Glutamatergic neuron (in vitro differentiated cells): ENCODE measurements at regions not wholly inside any gene's neighbourhood (a gene's known extent, or its start where the extent isn't known, plus 50 kb on each side); places are given as distances from the start of the nearest gene placed in this dataset.

Experiments
- DNase-seq: peaks from one replicate; pipeline ENCODE4 v3.0.0; 2022
- H3K27ac Mint-ChIP-seq: one replicate; pipeline ENCODE4 v1.8.0; 2020; ENCODE audit warnings: mild to moderate bottlenecking, mixed read lengths, inconsistent platforms; ENCODE audit not compliant: unreplicated experiment
- H3K27me3 Mint-ChIP-seq: one replicate; pipeline ENCODE4 v1.8.0; 2020; ENCODE audit warnings: mild to moderate bottlenecking, moderate library complexity, mixed read lengths, inconsistent platforms; ENCODE audit not compliant: unreplicated experiment
- H3K36me3 Mint-ChIP-seq: one replicate; pipeline ENCODE4 v1.8.0; 2020; ENCODE audit warnings: mild to moderate bottlenecking, mixed read lengths, inconsistent platforms; ENCODE audit not compliant: unreplicated experiment
- H3K4me1 Mint-ChIP-seq: one replicate; pipeline ENCODE4 v1.8.0; 2020; ENCODE audit warnings: mild to moderate bottlenecking, low read depth, mixed read lengths, inconsistent platforms; ENCODE audit not compliant: unreplicated experiment
- H3K4me3 Mint-ChIP-seq: one replicate; pipeline ENCODE4 v1.8.0; 2020; ENCODE audit warnings: mild to moderate bottlenecking, mixed read lengths, inconsistent platforms; ENCODE audit not compliant: unreplicated experiment
- H3K9me3 Mint-ChIP-seq: one replicate; pipeline ENCODE4 v1.8.0; 2020; ENCODE audit warnings: mild to moderate bottlenecking, moderate library complexity, mixed read lengths, inconsistent platforms; ENCODE audit not compliant: unreplicated experiment
- TF ChIP-seq, protein P1 (sequence below): fragments of 200-600 bp; sonication (generic); IDR thresholded peaks from one replicate; pipeline ENCODE4 v1.5.0; 2021; ENCODE audit not compliant: partially characterized antibody, unreplicated experiment

DNA sequence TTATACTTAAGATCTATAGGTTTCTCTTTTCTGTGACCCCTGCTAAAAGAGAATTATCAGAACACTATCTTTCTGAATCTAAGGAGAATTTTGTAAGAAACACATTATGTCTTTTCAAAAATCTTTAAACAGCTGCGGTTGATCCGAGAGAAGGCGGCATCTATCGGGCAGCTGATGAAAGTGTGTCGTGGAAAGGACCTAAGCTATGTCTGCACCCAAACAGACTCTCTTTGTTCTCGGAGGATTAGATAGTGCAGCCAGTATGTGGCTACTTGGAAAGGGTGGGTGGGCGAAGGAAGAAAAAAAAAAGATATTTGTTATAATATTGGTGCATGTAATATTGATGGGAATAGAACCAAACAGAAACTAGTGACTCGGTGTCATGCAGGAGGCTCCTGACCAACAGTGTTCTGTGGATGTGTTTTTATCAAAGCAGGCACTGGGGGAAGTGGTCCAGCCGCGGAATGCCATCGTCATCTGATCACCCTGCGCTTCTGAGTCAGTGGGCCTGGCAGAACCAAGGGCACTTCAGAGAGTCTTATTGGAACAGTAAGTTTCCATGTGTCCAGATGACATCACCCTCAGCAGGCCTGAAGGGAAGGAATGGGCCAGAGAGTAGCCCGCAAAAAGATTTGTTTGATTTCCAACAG lies 509.7 kb upstream of the AKR1E2 start:
- H3K36me3 Mint-ChIP-seq, result no peaks in the 10 kb centered on the region
- no peak overlapping the region for H3K4me3 Mint-ChIP-seq
- H3K27ac Mint-ChIP-seq, result no peak overlapping the region
- no peak for DNase-seq
- H3K9me3 Mint-ChIP-seq, result no peaks in the 10 kb centered on the region
- H3K4me1 Mint-ChIP-seq, result no peaks in the 10 kb centered on the region
- TF ChIP-seq, protein P1, sequence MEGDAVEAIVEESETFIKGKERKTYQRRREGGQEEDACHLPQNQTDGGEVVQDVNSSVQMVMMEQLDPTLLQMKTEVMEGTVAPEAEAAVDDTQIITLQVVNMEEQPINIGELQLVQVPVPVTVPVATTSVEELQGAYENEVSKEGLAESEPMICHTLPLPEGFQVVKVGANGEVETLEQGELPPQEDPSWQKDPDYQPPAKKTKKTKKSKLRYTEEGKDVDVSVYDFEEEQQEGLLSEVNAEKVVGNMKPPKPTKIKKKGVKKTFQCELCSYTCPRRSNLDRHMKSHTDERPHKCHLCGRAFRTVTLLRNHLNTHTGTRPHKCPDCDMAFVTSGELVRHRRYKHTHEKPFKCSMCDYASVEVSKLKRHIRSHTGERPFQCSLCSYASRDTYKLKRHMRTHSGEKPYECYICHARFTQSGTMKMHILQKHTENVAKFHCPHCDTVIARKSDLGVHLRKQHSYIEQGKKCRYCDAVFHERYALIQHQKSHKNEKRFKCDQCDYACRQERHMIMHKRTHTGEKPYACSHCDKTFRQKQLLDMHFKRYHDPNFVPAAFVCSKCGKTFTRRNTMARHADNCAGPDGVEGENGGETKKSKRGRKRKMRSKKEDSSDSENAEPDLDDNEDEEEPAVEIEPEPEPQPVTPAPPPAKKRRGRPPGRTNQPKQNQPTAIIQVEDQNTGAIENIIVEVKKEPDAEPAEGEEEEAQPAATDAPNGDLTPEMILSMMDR, result no peak
- H3K27me3 Mint-ChIP-seq, result no peaks in the 10 kb centered on the region

DNA sequence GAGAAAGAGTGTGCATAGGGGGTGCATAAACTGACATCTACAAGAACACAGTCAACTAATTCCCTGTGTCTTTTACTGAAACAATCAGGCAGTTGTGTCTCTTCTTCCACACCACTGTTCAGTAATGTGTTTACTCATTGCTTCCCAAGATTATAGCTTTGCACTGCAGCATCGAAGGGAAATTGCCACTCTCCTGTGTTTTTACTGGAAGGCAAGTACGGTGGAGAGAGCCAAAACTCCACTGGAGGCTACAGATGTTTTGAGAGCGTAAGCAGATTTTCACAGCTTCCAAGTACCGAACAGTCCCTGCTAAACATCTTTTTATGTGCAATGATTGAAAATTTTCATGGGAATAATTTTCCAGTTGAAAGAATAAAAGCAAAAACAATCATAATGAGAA lies 510.5 kb upstream of the AKR1E2 start:
- H3K27me3 Mint-ChIP-seq, result no peaks in the 10 kb centered on the region
- H3K4me1 Mint-ChIP-seq, result no peaks in the 10 kb centered on the region
- H3K27ac Mint-ChIP-seq, result no peak overlapping the region
- TF ChIP-seq, protein P1, result no peak
- no peak for DNase-seq
- no peaks in the 10 kb centered on the region for H3K9me3 Mint-ChIP-seq
- H3K4me3 Mint-ChIP-seq, result no peak overlapping the region
- no peaks in the 10 kb centered on the region for H3K36me3 Mint-ChIP-seq

DNA sequence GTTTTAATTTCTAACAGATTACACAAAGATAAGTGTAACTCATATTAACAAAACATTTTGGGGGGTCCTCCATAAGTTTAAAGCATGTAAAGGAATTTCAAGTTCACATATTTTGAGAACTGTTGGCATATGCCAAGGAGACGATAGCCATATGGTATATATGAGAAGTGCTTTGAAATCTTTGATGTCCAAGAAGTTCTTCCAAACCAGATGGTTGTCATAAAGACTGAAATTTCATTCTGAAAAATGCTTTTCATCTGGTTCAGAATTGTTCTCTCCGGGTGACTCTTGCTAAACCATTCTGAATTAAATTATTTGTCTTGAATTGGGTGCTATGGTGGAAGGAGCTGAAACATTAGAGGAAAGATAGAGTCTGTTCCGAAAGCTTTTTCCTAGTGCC lies 513.0 kb upstream of the AKR1E2 start:
- Mint-ChIP-seq H3K9me3 (no peaks in the 10 kb centered on the region), H3K4me3 (no peak overlapping the region)
- DNase-seq, result no peak

DNA sequence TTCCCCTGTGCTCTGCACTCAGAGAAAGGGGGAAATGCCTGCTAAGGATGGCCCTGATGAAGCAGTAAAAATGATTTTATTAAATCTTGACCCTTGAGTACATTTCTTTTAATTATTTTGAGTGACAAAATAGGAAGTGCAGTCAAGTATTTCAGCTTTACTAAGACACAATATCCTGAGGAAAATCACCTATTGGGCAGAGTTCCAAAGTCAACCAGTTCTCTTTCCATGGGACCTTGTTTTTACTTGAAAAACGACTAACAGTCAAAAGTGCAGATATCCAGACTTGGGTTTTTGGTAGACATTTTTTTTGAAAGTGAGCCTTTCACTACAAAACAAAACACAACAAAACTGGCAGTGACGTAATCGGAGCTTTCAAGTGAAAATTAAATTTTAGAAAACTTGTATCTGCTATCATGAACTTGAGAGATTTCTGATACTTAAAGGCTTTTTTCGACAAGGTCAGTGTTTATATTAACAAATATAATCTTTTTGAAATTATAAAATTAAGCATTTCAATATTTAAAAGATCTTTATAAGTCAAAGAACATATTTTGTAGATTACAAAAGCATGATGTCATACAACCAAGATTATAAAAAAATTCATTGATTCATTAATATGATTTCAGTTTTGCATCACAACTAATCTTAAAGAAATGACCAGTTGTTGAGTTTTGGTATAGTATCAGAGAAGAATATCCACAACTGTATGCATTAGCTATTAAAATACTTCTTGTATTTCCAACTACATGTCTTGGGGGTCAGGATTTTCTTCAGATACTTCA lies 513.8 kb upstream of the AKR1E2 start:
- TF ChIP-seq, protein P1, result no peak
- no peaks in the 10 kb centered on the region for H3K9me3 Mint-ChIP-seq
- H3K27ac Mint-ChIP-seq, result no peak overlapping the region
- no peaks in the 10 kb centered on the region for H3K27me3 Mint-ChIP-seq
- no peaks in the 10 kb centered on the region for H3K36me3 Mint-ChIP-seq
- H3K4me3 Mint-ChIP-seq, result no peak overlapping the region
- no peak for DNase-seq
- no peaks in the 10 kb centered on the region for H3K4me1 Mint-ChIP-seq

More for the DNA sequence above, 513.0 kb upstream of the AKR1E2 start:
- TF ChIP-seq, protein P1, result no peak
- Mint-ChIP-seq H3K27me3 (no peaks in the 10 kb centered on the region), H3K4me1 (no peaks in the 10 kb centered on the region), H3K27ac (no peak overlapping the region), H3K36me3 (no peaks in the 10 kb centered on the region)

DNA sequence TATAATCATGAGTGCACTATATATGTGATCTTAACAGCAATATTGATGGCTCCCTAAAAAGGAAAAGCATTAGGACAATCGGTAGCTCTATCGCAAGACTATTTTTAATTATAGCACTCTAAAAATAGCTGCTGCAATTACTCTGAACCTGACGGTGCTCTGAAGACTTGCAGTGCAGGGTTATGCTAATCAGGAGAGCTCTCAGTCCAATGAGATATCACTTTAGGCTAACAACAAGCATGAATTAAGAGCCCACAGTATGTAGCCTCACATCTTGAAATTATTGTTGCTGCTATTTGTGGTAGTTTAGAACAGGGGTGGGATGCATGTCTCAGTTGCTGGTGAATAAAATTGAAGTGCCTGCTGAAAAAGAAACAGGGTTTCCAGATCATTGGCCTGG lies 515.8 kb upstream of the AKR1E2 start:
- H3K9me3 Mint-ChIP-seq, result no peaks in the 10 kb centered on the region
- no peak overlapping the region for H3K27ac Mint-ChIP-seq
- H3K4me3 Mint-ChIP-seq, result no peak overlapping the region
- no peaks in the 10 kb centered on the region for H3K4me1 Mint-ChIP-seq
- H3K36me3 Mint-ChIP-seq, result no peaks in the 10 kb centered on the region
- DNase-seq, result no peak
- no peaks in the 10 kb centered on the region for H3K27me3 Mint-ChIP-seq
- TF ChIP-seq, protein P1, result no peak
